Endothelial cell of umbilical vein (primary cell): ENCODE measurements at regions not wholly inside any gene's neighbourhood (a gene's known extent, or its start where the extent isn't known, plus 50 kb on each side); places are given as distances from the start of the nearest gene placed in this dataset.

ENCODE experiments used
- BruUV-seq: library from RNA; stranded (reverse); fragments of 400-500 nt; replicated peaks from 2 replicates; lab custom pipeline; 2021; lab: Mats Ljungman, UMichigan
- CTCF ChIA-PET: fragments of 300-600, 350-600 bp; sonication (Branson Sonifier 250); formaldehyde crosslinking; loops from one replicate; lab custom pipeline; 2021; ENCODE audit warnings: antibody characterized with exemption, inconsistent platforms; lab: Charles Lee
- POLR2A ChIA-PET: fragments of 300-600, 350-600 bp; sonication (Branson Sonifier 250); formaldehyde crosslinking; loops from one replicate; lab custom pipeline; 2021; ENCODE audit warnings: antibody characterized with exemption, inconsistent platforms; lab: Charles Lee
- DNase-seq: peaks from one replicate; pipeline ENCODE4 v3.0.0-alpha.2; 2011; ENCODE audit warnings: low read depth, low spot score
- FAIRE-seq: peaks from 2 replicates; lab custom pipeline; 2011; peaks lifted over from hg19 to GRCh38; lab: Jason Lieb, UNC
- H2AFZ ChIP-seq: 2 replicates; pipeline ENCODE4 v1.6.0; 2012; ENCODE audit warnings: low read depth, low read length, control low read depth, inconsistent platforms
- H3K27ac ChIP-seq: 2 replicates; pipeline ENCODE4 v1.5.1; 2011; ENCODE audit warnings: low read depth, mild to moderate bottlenecking, control low read depth, low read length, moderate library complexity; ENCODE audit not compliant: insufficient read depth
- H3K27me3 ChIP-seq, 2 experiments: 2 replicates each; pipeline versions ENCODE4 v1.6.0 to v1.6.1; 2011; ENCODE audit warnings: low read length in 2 of 2, mixed read lengths in 1 of 2; ENCODE audit not compliant: control insufficient read depth in 2 of 2, insufficient read depth in 2 of 2
- H3K36me3 ChIP-seq, 2 experiments: 2 replicates in 1 of 2; 3 replicates in 1 of 2; pipeline ENCODE4 v1.5.1; 2011; ENCODE audit warnings: low read length in 2 of 2, mild to moderate bottlenecking in 1 of 2, moderate library complexity in 1 of 2; ENCODE audit not compliant: control insufficient read depth in 2 of 2, insufficient read depth in 2 of 2; ENCODE audit errors: extremely low read depth in 1 of 2
- H3K4me1 ChIP-seq: 3 replicates; pipeline ENCODE4 v1.5.1; 2011; ENCODE audit warnings: mild to moderate bottlenecking, low read length; ENCODE audit not compliant: control insufficient read depth, insufficient read depth; ENCODE audit errors: extremely low read depth
- H3K4me2 ChIP-seq: 2 replicates; pipeline ENCODE4 v1.6.1; 2011; ENCODE audit warnings: low read length, control low read depth, mixed read lengths; ENCODE audit not compliant: insufficient read depth
- H3K4me3 ChIP-seq, 3 experiments: fragments of 200-600 bp in 1 of 3; sonication (generic), shearing (Covaris generic) in 1 of 3; replicated peaks in 1 of 3; 2 replicates each; pipeline ENCODE4 v1.5.1; 2011 to 2016; ENCODE audit warnings: control low read depth in 3 of 3, low read length in 3 of 3, mild to moderate bottlenecking in 2 of 3, inconsistent platforms in 1 of 3, low read depth in 1 of 3, moderate library complexity in 1 of 3; ENCODE audit not compliant: insufficient read depth in 1 of 3
- H3K79me2 ChIP-seq: 2 replicates; pipeline ENCODE4 v1.6.0; 2012; ENCODE audit warnings: low read length, inconsistent platforms; ENCODE audit not compliant: control insufficient read depth, insufficient read depth
- H3K9ac ChIP-seq: replicated peaks from 2 replicates; pipeline ENCODE3; 2011; ENCODE audit warnings: low read length, control low read depth; ENCODE audit not compliant: insufficient read depth; ENCODE audit errors: extremely low read depth
- H3K9me1 ChIP-seq: replicated peaks from 3 replicates; pipeline ENCODE4 v1.6.0; 2011; ENCODE audit warnings: mild to moderate bottlenecking, low read length; ENCODE audit not compliant: control insufficient read depth, insufficient read depth; ENCODE audit errors: extremely low read depth
- H3K9me3 ChIP-seq: replicated peaks from 2 replicates; pipeline ENCODE4 v1.5.1; 2012; ENCODE audit warnings: low read length, inconsistent platforms; ENCODE audit not compliant: control insufficient read depth, insufficient read depth
- H4K20me1 ChIP-seq: replicated peaks from 2 replicates; pipeline ENCODE3; 2011; ENCODE audit warnings: mild to moderate bottlenecking, low read length; ENCODE audit not compliant: control insufficient read depth, insufficient read depth; ENCODE audit errors: extremely low read depth
- EZH2 ChIP-seq: IDR thresholded peaks from 2 replicates; pipeline ENCODE4 v1.6.1; 2012; ENCODE audit warnings: borderline replicate concordance, low read depth, mild to moderate bottlenecking, moderate library complexity, low read length, inconsistent platforms; ENCODE audit not compliant: severe bottlenecking
- FOS ChIP-seq: IDR thresholded peaks from 2 replicates; pipeline ENCODE4 v1.6.1; 2011; ENCODE audit warnings: mild to moderate bottlenecking, low read length, moderate library complexity, borderline replicate concordance; ENCODE audit not compliant: insufficient read depth
- GATA2 ChIP-seq: IDR thresholded peaks from 2 replicates; pipeline ENCODE4 v1.7.0; 2011; ENCODE audit warnings: low read depth, mild to moderate bottlenecking, moderate library complexity, mixed read lengths, low read length; ENCODE audit not compliant: insufficient read length, insufficient read depth
- JUN ChIP-seq: IDR thresholded peaks from 2 replicates; pipeline ENCODE4 v1.6.1; 2011; ENCODE audit warnings: borderline replicate concordance, low read depth; ENCODE audit not compliant: insufficient read length, insufficient read depth
- MYC ChIP-seq: IDR thresholded peaks from one replicate; pipeline ENCODE4 v1.6.1; 2011; ENCODE audit warnings: mild to moderate bottlenecking, low read depth, low read length
- POLR2A ChIP-seq: IDR thresholded peaks from 2 replicates; pipeline ENCODE4 v1.6.1; 2012; ENCODE audit warnings: low read depth, mild to moderate bottlenecking, control low read depth, low read length
- POLR2AphosphoS5 ChIP-seq: IDR thresholded peaks from 2 replicates; pipeline ENCODE4 v1.6.1; 2012; ENCODE audit warnings: low read depth, mild to moderate bottlenecking, control low read depth, low read length, moderate library complexity; ENCODE audit not compliant: insufficient read depth
- dilution Hi-C: fragments of 300-500 bp; cut with MboI; formaldehyde crosslinking; loops from one replicate; pipeline ENCODE4 v1.15.0; 2019; ENCODE audit warnings: low sequenced_read_pairs; ENCODE audit not compliant: extremely low pct_ligation_motif_present
- intact Hi-C: fragments of 100-400 bp; cut with micrococcal nuclease; formaldehyde crosslinking; loops from one replicate; pipeline ENCODE4 v1.10.0; 2022
- TF ChIP-seq, protein P1 (sequence below), 2 donors: IDR thresholded peaks; 1 replicate in 1 of 2; 2 replicates in 1 of 2; pipeline ENCODE4 v1.5.1; 2011; ENCODE audit warnings: low read length in 2 of 2, mild to moderate bottlenecking in 2 of 2, moderate library complexity in 2 of 2, control low read depth in 1 of 2, inconsistent platforms in 1 of 2, low read depth in 1 of 2; ENCODE audit not compliant: insufficient read depth in 1 of 2; ENCODE audit errors: extremely low read depth in 1 of 2
- TF ChIP-seq, protein P2 (sequence below): IDR thresholded peaks from 2 replicates; pipeline ENCODE4 v1.6.1; 2011; ENCODE audit not compliant: insufficient read depth, insufficient read length

DNA sequence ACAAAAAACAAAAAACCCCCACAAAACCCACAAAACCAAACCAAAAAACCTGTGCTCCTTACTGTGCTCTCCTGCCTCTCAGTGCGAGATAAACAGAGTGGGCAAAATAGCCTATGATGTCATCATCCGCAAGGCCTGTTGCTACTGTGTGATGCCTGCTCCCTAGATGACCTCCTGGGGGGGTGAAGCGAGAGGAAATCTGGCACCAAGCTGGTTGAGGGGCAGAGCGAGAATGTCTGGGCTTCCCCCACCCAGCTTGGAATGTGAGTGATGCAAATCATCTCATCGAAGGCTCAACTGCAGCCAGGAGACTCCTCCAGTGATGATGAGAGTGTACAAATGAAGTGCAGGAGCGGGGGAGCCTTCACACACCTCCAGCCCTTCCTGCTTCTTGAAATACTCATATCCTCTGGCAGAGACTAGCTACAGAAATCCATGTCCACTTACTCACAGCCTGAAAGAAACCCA is 57.7 kb upstream of the MAP4K3 start:
- Histone ChIP-seq H3K4me3 (no peak overlapping the region), H3K9ac (no peak overlapping the region), H3K9me1 (no peaks in the 10 kb centered on the region), H3K27ac (peak overlapping the region; percentile 54), H3K79me2 (no peaks in the 10 kb centered on the region), H3K4me2 (peak overlapping the region; percentile 4), H4K20me1 (no peaks in the 10 kb centered on the region), H2AFZ (peak overlapping the region; percentile 69), H3K27me3 (no peaks in the 10 kb centered on the region), H3K36me3 (no peaks in the 10 kb centered on the region), H3K9me3 (no peaks in the 10 kb centered on the region), H3K4me1 (peaks cover 21% of the 10 kb centered on the region)
- FAIRE-seq (peak; percentile 91), DNase-seq (peak; percentile 92)
- TF ChIP-seq JUN: peak; percentile 85
- TF ChIP-seq FOS: peak; percentile 39
- TF ChIP-seq POLR2AphosphoS5: peak; percentile 60
- peak; percentile 47 for TF ChIP-seq GATA2
- TF ChIP-seq MYC: no peak
- dilution Hi-C loops: no loop called here
- POLR2A ChIA-PET: interaction anchor here (0.7 to 0.9 kb wide), 3 partner anchors 14 to 30 kb away, joined by 3 to 4 read pairs (median 3); no protein-coding TSS in a partner anchor
- CTCF ChIA-PET: interaction anchor here (0.8 to 2.0 kb wide), 14 partner anchors 10 to 202 kb away, joined by 3 to 15 read pairs (median 4); partner anchors contain the start of gene MAP4K3
- BruUV-seq: no TSS peak
- intact Hi-C loops: loop anchor here (1.0 kb wide), 1 partner anchor 18 kb away; no protein-coding TSS in a partner anchor

DNA sequence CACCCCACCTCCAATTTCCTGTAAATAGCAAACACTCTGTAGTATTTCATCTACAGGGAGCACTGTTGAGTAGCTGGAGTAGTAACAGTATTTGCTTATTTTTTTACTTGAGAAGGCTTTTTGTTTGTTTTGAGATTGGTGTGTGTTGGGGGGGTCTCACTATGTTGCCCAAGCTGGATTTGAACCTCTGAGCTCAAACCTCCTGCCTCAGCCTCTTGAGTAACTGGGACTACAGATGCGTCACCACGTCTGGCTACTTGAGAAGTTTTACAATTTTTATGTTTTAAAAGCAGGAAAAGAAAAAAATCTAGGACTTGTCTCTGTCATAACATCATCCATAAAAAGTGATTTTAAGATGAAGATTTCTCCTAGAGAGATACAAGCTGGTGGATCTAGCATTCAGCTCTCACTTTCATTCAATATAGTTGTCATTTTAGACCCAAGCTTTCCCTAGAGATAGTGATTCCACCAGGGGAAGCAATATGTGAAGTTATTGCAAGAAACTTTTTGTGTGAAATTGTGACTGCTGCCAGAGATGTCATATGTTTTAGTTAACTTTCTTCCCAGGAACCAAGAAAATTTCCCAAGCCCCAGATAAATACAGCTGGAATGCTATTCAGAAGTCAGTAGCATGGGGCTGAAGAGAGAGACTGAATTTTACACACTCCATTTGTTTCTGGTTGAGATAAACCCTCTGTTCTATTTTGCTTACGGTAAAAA is 60.2 kb upstream of the MAP4K3 start:
- H3K4me2 ChIP-seq: no peak overlapping the region
- ChIA-PET CTCF (interaction anchor here (0.6 to 1.8 kb wide), 4 partner anchors 16 to 118 kb away, joined by 3 to 7 read pairs (median 4); no protein-coding TSS in a partner anchor), POLR2A (no interaction called here)
- dilution Hi-C loops: no loop called here
- TF ChIP-seq POLR2A (no peak), GATA2 (no peak), JUN (no peak), POLR2AphosphoS5 (no peak), FOS (no peak), EZH2 (no peak), MYC (no peak)
- TF ChIP-seq, protein P1, sequence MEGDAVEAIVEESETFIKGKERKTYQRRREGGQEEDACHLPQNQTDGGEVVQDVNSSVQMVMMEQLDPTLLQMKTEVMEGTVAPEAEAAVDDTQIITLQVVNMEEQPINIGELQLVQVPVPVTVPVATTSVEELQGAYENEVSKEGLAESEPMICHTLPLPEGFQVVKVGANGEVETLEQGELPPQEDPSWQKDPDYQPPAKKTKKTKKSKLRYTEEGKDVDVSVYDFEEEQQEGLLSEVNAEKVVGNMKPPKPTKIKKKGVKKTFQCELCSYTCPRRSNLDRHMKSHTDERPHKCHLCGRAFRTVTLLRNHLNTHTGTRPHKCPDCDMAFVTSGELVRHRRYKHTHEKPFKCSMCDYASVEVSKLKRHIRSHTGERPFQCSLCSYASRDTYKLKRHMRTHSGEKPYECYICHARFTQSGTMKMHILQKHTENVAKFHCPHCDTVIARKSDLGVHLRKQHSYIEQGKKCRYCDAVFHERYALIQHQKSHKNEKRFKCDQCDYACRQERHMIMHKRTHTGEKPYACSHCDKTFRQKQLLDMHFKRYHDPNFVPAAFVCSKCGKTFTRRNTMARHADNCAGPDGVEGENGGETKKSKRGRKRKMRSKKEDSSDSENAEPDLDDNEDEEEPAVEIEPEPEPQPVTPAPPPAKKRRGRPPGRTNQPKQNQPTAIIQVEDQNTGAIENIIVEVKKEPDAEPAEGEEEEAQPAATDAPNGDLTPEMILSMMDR (IDR thresholded peaks at IDR 0.05; ENCODE audit: extremely low read depth in 1 of 2, insufficient read depth in 1 of 2, low read depth in 1 of 2, low read length in 2 of 2): no peak
- TF ChIP-seq, protein P2, sequence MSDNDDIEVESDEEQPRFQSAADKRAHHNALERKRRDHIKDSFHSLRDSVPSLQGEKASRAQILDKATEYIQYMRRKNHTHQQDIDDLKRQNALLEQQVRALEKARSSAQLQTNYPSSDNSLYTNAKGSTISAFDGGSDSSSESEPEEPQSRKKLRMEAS: no peak
- H3K27me3 ChIP-seq: no peaks in the 10 kb centered on the region
- H4K20me1 ChIP-seq: no peaks in the 10 kb centered on the region
- H3K4me1 ChIP-seq: peaks cover 18% of the 10 kb centered on the region
- no peaks in the 10 kb centered on the region for H3K79me2 ChIP-seq
- intact Hi-C loops: no loop called here
- H3K9me3 ChIP-seq: no peaks in the 10 kb centered on the region
- no peak overlapping the region for H3K27ac ChIP-seq
- DNase-seq (no peak), FAIRE-seq (no peak)
- no peaks in the 10 kb centered on the region for H3K36me3 ChIP-seq
- H2AFZ ChIP-seq: no peak overlapping the region
- H3K4me3 ChIP-seq: no peak overlapping the region
- H3K9me1 ChIP-seq: no peaks in the 10 kb centered on the region
- BruUV-seq: no TSS peak
- no peak overlapping the region for H3K9ac ChIP-seq
